ENCODE measurements at regions not wholly inside any gene's neighbourhood (a gene's known extent, or its start where the extent isn't known, plus 50 kb on each side); places are given as distances from the start of the nearest gene placed in this dataset.
"Not testable (repeated sequence)": the region's sequence is repeated elsewhere in the genome, so short reads cannot be mapped to it uniquely, and the experiment has no call there.

DNA sequence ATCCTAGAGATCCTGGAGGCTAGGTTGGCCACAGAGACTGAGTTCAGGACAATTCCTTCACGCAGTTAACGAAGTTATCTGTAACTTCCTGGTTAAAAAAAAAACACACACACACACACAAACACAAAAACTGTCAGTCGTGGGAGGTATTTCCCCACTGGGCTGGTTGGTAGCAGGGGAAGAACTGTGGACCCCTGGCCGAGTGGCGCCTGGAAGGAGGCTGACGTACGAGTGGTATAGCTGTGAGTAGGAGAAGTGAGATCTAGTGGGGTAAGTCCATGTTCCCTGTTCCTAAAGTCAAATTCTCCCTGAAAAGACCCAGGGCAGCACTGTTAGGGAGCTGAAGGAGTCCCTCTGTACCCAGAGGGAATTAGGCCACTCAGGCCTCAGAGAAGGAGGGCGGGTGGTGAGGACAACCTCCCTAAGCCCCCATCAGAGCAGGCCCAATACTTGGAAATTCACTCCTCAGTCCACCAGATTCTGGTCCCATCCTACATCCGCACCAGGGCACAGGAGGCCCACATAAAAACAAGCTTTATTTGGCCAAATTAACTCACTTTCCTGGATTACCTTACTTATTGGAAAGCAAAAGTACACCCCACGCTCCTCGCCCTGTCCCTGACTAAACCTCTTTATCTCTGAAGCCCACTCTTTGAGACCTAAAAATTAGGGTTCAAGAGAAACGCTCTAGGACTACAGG, 108.3 kb upstream of the FOXD4L5 start:
- DNase-seq = not testable (repeated sequence)

DNA sequence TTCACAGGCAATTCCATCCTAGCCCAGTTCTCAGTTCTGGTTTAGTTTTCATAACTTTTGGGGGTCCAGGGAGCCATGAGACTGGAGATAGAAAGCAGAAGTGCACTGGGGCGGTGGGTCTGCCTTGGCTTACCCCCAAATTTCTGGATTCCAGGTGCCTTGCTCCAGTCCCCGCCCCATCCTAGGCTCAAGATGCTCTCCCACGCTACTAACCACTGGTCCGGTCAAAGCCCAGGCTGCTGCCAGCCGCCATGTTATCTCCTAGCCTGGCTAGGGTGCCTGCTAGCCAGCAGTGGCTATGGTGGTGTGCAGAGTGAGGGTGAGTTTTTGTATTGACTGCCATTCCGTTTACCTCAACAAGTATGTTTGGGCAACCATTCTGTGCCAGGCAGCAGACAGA, 107.6 kb upstream of the FOXD4L5 start:
- DNase-seq = not testable (repeated sequence)

DNA sequence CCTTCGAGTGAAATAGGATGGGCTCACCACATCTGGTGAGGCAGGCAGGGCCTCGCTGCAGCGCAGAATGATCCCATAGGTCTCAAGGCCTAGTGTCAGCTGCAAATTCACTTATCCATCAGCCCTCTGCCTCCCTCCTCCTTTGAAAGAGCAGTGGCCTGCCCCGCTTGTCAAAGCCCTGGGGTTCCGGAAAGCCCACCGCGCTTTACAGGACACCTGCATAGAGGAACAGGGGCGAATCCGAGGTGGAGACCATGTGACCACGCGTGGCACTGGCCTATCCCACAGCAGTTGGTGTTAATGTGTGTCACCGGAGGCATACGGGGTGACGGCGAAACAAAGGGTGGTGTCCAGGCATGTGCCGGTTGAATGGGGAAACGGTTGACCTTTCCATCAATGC, 104.7 kb upstream of the FOXD4L5 start:
- DNase-seq = not testable (repeated sequence)

DNA sequence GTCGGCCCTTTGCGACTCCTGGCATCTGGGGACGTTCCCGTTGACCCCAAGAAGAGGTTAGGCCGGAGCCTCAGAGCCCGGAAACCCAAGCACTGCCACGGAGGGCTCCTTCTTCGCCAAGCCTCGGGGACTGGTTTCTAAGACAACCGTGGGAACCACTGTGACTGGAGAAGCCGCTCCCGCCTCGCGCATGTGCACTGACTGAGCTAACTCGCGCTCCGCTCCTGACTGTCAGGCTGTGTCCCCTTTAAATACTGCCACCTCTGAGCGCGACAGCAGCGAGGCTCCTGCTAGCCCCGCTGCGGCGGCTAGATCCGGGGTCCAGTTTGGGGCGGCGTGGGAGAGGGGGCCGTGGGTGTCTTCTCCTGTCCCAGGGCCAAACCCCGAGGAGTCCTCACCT, 104.2 kb upstream of the FOXD4L5 start:
- DNase-seq = not testable (repeated sequence)

DNA sequence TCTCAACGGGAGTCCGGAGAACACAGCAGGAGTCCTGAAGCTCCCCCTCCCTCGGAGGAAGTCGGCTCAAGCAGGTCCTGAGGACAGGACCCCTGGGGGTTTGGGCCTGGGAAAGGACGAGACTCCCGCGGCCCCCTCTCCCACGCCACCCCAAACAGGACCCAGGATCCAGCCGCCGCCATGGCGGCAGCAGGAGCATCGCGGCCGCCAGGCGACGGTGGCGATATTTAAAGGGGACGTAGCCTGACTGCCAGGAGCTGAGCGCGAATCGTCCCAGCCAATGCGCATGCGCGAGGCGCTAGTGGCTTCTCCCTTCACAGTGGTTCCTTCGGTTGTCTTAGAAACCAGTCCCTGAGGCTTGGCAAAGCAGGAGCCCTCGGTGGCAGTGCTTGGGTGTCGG, 101.7 kb upstream of the FOXD4L5 start:
- peak; percentile 70 for DNase-seq

DNA sequence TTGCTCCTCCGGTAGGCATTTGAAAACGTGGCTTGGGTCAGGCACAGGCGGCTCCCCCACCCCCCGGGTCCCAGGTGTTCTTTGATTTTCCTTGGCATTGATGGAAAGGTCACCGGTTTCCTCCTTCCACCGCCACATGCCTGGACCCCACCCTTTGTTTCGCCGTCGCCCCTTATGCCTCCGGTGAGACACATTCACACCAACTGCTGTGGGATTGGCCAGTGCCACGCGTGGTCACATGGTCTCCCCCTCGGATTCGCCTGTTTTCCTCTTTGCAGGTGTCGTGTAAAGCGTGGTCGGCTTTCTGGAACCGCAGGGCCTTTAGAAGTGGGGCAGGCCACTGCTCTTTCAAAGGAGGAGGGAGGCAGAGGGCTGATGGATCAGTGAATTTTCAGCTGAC, 101.2 kb upstream of the FOXD4L5 start:
- DNase-seq = not testable (repeated sequence)

DNA sequence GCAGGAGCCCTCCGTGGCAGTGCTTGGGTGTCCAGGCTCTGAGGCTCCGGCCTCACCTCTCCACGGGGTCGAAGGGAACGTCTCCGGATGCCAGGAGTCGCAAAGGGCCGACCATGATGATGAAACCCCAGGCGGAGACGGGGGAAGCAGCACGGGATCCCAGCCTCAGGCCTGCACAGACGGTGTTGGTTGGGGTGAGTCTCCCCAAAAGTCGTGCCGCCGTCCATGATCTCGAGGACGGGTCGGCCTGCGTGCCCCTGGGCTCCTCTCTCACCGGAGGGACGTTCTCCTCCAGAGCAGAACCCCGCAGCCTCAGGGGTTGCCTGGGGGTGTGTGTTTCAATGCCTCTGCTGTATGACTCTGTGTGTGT, 100.6 kb upstream of the FOXD4L5 start:
- not testable (repeated sequence) for DNase-seq

DNA sequence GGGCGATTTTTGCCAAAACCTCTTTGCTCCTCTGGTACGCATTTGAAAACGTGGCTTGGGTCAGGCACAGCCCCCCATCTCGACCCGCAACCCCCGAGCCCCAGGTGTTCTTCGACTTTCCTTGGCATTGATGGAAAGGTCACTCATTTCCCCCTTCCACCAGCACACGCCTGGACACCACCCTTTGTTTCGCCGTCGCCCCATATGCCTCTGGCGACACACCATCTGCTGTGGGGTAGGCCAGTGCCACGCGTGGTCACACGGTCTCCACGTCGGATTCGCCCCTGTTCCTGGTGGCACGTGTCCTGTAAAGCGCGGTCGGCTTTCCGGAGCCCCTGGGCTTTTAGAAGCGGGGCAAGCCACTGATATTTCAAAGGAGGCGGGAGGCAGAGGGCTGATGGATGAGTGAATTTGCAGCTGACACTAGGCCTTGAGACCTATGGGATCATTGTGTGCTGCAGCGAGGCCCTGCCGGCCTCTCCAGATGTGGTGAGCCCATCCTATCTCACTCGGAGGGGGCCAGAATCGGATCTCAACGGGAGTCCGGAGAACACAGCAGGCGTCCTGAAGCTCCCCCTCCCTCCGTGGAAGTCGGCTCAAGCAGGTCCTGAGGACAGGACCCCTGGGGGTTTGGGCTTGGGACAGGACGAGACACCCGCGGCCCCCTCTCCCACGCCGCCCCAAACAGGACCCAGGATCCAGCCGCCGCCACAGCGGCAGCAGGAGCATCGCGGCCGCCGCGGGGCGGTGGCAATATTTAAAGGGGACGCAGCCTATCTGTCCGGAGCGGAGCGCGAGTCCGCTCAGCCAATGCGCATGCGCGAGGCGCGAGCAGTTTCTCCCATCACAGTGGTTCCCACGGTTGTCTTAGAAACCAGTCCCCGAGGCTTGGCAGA, 100.0 kb upstream of the FOXD4L5 start:
- not testable (repeated sequence) for DNase-seq

DNA sequence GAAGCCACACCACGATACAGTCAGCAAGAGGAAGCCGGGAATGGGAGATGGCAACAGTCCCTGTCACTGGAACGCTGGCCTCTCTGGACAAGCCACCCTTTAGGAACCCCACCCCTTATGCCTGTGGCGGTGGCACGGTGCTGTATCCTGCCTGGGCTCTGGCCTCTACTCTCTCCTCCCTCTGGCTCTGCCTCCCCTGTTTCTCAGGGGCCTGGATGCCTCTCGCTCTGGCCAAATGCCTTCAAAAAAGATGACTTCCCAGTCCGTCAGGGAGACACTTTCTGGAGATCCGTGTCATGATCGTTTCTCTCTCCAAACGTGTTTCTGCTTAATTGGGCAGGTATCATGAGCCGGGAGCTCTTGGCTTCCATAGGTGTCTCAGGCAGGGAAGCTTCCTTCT, 99.1 kb upstream of the FOXD4L5 start:
- not testable (repeated sequence) for DNase-seq

DNA sequence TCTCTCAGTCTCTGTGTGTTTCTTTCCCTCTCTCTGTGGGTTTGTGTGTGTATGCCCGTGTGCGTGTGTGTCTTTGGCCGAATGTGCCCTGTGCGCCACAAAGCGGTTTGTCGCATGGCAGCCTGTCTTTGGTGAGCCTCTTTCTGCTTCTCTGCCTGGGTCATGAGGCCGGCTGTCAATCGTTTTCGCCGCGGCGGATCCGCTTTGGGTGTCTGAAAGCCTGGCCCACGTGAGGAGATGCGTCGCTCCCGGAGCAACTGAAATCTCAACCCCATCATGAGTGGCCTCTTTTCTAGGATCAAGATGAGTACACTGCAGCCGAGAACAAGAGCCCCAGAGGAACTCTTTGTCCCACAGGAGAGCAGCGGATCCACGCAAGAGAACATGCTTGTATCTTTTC, 98.6 kb upstream of the FOXD4L5 start:
- DNase-seq = not testable (repeated sequence)

DNA sequence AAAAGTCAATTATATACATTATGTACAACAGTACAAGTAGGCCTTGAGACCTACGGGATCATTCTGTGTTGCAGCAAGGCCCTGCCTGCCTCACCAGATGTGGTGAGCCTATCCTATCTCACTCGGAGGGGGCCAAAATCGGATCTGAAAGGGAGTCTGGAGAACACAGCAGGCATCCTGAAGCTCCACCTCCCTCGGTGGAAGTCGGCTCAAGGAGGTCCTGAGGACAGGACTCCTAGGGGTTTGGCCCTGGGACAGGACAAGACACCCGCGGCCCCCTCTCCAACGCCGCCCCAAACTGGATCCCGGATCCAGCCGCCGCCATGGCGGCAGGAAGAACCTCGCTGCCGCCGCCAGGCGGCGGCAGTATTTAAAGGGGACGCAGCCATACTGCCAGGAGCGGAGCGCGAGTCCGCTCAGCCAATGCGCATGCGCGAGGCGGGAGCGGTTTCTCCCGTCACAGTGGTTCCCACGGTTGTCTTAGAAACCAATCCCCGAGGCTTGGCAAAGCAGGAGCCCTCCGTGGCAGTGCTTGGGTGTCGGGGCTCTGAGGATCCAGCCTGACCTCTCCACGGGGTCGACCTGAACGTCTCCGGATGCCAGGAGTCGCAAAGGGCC, 97.8 kb upstream of the FOXD4L5 start:
- DNase-seq = not testable (repeated sequence)

Data from CD4-positive, alpha-beta T cell treated with Interleukin-6 for 4 hours (primary cell).